Common myeloid progenitor, CD34-positive (primary cell): ENCODE measurements at regions not wholly inside any gene's neighbourhood (a gene's known extent, or its start where the extent isn't known, plus 50 kb on each side); places are given as distances from the start of the nearest gene placed in this dataset.

Experiments used
- CTCF ChIA-PET: fragments of 350-600 bp; sonication (Branson Sonifier 250); formaldehyde crosslinking; loops from one replicate; lab custom pipeline; 2021; ENCODE audit warnings: antibody characterized with exemption; lab: Charles Lee
- POLR2A ChIA-PET: fragments of 350-600 bp; sonication (Branson Sonifier 250); formaldehyde crosslinking; loops from one replicate; lab custom pipeline; 2021; ENCODE audit warnings: antibody characterized with exemption; lab: Charles Lee
- DNase-seq, 3 donors: peaks; one replicate each; pipeline versions ENCODE4 v3.0.0 to v3.0.0-alpha.2; 2013
- H3K27ac ChIP-seq, 2 experiments: 1 replicate in 1 of 2; 2 replicates in 1 of 2; pipeline ENCODE4 v1.7.0; 2013; ENCODE audit warnings: inconsistent platforms in 2 of 2, low read length in 2 of 2, mild to moderate bottlenecking in 2 of 2, low read depth in 1 of 2, moderate library complexity in 1 of 2; ENCODE audit not compliant: severe bottlenecking in 2 of 2, insufficient read depth in 1 of 2, poor library complexity in 1 of 2
- H3K27me3 ChIP-seq, 5 experiments: replicated peaks in 2 of 5; 1 replicate in 3 of 5; 2 replicates in 2 of 5; pipeline versions ENCODE4 v1.6.1 to v1.7.0; 2013; ENCODE audit warnings: low read length in 4 of 5, mild to moderate bottlenecking in 2 of 5, moderate library complexity in 2 of 5, inconsistent platforms in 1 of 5; ENCODE audit not compliant: insufficient read depth in 5 of 5, control insufficient read depth in 4 of 5
- H3K36me3 ChIP-seq, 4 experiments: 1 replicate in 2 of 4; 2 replicates in 2 of 4; pipeline versions ENCODE4 v1.6.1 to v1.7.0; 2013; ENCODE audit warnings: low read length in 3 of 4, control low read depth in 1 of 4, mild to moderate bottlenecking in 1 of 4; ENCODE audit not compliant: control insufficient read depth in 4 of 4, insufficient read depth in 4 of 4
- H3K4me1 ChIP-seq, 4 experiments: 1 replicate in 3 of 4; 2 replicates in 1 of 4; pipeline versions ENCODE4 v1.6.1 to v1.7.1; 2013; ENCODE audit warnings: low read length in 3 of 4, mild to moderate bottlenecking in 3 of 4, control low read depth in 1 of 4, inconsistent platforms in 1 of 4, moderate library complexity in 1 of 4; ENCODE audit not compliant: control insufficient read depth in 4 of 4, insufficient read depth in 4 of 4; ENCODE audit errors: control extremely low read depth in 1 of 4
- H3K4me3 ChIP-seq, 7 experiments: 1 replicate in 4 of 7; 2 replicates in 3 of 7; pipeline versions ENCODE4 v1.5.1 to v1.7.0; 2013; ENCODE audit warnings: mild to moderate bottlenecking in 7 of 7, low read length in 6 of 7, moderate library complexity in 6 of 7, inconsistent platforms in 2 of 7, low read depth in 2 of 7, control low read depth in 1 of 7; ENCODE audit not compliant: insufficient read depth in 4 of 7, control insufficient read depth in 1 of 7; ENCODE audit errors: extremely low read depth in 1 of 7
- H3K9me3 ChIP-seq, 5 experiments: 1 replicate in 4 of 5; 2 replicates in 1 of 5; pipeline versions ENCODE4 v1.6.1 to v1.7.1; 2013; ENCODE audit warnings: low read length in 4 of 5, mild to moderate bottlenecking in 2 of 5, inconsistent platforms in 1 of 5, low read depth in 1 of 5, moderate library complexity in 1 of 5; ENCODE audit not compliant: control insufficient read depth in 4 of 5, insufficient read depth in 2 of 5; ENCODE audit errors: control extremely low read depth in 1 of 5
- WGBS: methylation state at CpG from one replicate; pipeline ENCODE4 v1.1.5; 2013; ENCODE audit not compliant: insufficient coverage; 5-methylcytosine and 5-hydroxymethylcytosine counted together

DNA sequence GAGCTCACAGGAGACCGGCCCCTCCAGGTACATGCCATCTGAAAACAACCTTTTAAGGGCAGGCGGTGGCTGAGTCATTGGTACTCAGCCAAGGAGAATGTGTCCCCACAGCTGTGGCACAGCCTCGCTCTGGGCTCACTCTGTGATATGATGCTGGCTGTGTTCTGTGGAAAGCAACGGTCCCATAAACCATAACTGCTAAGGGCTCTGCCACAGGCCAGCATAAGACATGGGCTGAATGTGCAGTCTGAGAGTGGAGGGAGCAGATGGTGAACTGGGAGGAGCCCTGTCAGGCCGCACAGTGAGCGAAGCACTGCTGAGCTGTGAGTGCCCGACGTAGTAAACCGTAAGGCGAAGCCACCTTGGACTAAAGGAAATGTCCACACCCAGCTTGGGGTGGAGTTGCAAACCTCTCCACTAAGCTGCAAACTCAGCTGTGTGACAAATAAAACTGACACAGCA, 375.8 kb downstream of the THBS2 start:
- H3K36me3 ChIP-seq, result no peaks in the 10 kb centered on the region
- H3K4me1 ChIP-seq, result no peaks in the 10 kb centered on the region
- no peak for DNase-seq
- no peaks in the 10 kb centered on the region for H3K9me3 ChIP-seq
- 78% methylated on average over 9 of the region's 10 CpGs for WGBS
- H3K27ac ChIP-seq, result no peak overlapping the region
- H3K27me3 ChIP-seq, result peaks cover 0 to 38% (median 0%) of the 10 kb centered on the region in 5 experiments
- ChIA-PET CTCF (interaction anchor here (0.7 to 2.2 kb wide), 2 partner anchors 10 to 508 kb away, joined by 3 to 5 read pairs; no protein-coding TSS in a partner anchor), POLR2A (no interaction called here)
- no peak overlapping the region for H3K4me3 ChIP-seq

DNA sequence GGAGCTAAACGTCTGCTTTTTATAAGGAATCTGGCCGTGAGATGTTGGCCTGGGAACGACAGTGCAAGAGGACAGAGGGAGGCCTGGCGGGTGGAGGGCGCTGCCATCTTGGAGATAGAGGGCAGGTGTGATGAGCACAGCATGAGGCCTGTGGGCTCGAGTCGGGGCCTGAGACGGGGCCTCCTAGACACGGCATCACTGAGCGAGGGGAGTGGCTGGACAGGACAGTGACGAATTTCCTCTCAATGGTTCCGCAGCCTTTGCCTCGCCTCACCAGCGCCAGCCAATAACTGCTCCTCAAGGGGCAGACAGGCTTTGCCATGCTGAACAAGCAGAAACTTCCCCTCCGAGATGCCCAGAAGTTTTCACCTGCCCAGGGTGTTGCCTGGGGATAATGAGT, 376.7 kb downstream of the THBS2 start:
- no peak overlapping the region for H3K27ac ChIP-seq

DNA sequence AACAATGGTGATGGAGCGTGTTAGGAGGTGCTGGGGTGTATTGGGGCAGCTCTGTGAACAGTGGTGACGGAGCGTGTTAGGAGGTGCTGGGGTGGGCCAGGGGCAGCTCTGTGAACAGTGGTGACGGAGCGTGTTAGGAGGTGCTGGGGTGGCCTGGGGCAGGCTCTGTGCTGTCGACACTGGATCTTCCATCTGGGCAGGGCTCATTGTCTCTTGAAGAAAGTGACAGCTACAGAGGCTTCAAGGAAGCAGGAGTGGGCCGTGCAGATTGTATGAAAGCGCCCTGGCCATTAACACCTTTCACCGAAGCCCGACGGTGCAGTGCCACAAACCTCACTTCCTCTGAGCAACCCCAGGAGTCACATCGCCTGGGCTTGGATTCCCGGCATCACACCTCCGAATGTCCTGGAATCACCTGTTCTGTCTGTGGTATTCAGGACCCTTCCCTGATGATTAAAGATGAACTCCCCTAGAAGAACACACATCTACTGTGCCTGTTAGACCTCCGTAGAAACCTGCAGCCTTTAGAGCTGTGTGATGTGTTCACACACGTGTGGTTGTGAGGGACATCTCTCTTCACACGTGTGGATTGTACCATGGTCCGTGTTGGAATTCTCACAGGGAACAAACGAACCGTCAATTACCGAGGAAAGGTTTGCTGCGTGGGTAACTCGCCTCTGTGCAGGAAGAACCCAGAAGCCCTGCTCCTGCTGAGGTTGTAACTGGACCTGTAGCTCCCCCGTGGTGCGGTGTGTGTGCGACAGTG, 377.7 kb downstream of the THBS2 start:
- H3K36me3 ChIP-seq, result no peaks in the 10 kb centered on the region
- peaks cover 0 to 31% (median 3%) of the 10 kb centered on the region in 5 experiments for H3K27me3 ChIP-seq
- ChIA-PET POLR2A (no interaction called here), CTCF (interaction anchor here (2.2 kb wide), 1 partner anchor 506 kb away, joined by 5 read pairs; no protein-coding TSS in a partner anchor)
- WGBS, result 97% methylated on average over 19 of the region's 26 CpGs
- no peak overlapping the region for H3K4me3 ChIP-seq
- H3K9me3 ChIP-seq, result no peaks in the 10 kb centered on the region
- no peaks in the 10 kb centered on the region for H3K4me1 ChIP-seq
- H3K27ac ChIP-seq, result no peak overlapping the region
- DNase-seq, result no peak

More for the DNA sequence above, 376.7 kb downstream of the THBS2 start:
- WGBS, result 78% methylated on average over 14 of the region's 15 CpGs
- Histone ChIP-seq H3K4me1 (no peaks in the 10 kb centered on the region), H3K4me3 (no peak overlapping the region), H3K9me3 (no peaks in the 10 kb centered on the region), H3K36me3 (no peaks in the 10 kb centered on the region), H3K27me3 (peaks cover 0 to 36% (median 0%) of the 10 kb centered on the region in 5 experiments)
- no peak for DNase-seq
- CTCF ChIA-PET, result interaction anchor here (2.2 kb wide), 1 partner anchor 507 kb away, joined by 5 read pairs; no protein-coding TSS in a partner anchor
- POLR2A ChIA-PET, result no interaction called here

DNA sequence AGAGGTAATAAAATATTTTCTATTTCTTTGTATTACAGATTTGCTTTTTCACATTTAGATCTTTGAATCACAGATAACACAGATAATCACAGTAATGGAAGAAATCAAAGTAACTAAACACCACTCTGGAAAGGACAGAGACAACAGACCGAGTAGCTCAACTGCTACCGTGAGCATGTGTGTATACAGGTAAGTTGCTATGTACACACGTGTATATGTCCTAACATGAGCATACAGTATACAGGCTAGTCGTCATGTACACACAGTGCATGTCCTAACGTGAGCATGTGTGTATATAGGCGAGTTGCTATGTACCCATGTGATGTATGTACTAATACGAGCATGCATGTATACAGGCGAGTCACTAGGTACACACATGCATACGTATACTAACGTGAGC, 379.0 kb downstream of the THBS2 start:
- peaks cover 0 to 26% (median 0%) of the 10 kb centered on the region in 5 experiments for H3K27me3 ChIP-seq
- H3K9me3 ChIP-seq, result no peaks in the 10 kb centered on the region
- WGBS, result 100% methylated on average over 8 of the region's 10 CpGs
- H3K4me3 ChIP-seq, result no peak overlapping the region
- POLR2A ChIA-PET, result no interaction called here
- no peak overlapping the region for H3K27ac ChIP-seq
- no peaks in the 10 kb centered on the region for H3K4me1 ChIP-seq
- CTCF ChIA-PET, result no interaction called here
- no peaks in the 10 kb centered on the region for H3K36me3 ChIP-seq
- no peak for DNase-seq

DNA sequence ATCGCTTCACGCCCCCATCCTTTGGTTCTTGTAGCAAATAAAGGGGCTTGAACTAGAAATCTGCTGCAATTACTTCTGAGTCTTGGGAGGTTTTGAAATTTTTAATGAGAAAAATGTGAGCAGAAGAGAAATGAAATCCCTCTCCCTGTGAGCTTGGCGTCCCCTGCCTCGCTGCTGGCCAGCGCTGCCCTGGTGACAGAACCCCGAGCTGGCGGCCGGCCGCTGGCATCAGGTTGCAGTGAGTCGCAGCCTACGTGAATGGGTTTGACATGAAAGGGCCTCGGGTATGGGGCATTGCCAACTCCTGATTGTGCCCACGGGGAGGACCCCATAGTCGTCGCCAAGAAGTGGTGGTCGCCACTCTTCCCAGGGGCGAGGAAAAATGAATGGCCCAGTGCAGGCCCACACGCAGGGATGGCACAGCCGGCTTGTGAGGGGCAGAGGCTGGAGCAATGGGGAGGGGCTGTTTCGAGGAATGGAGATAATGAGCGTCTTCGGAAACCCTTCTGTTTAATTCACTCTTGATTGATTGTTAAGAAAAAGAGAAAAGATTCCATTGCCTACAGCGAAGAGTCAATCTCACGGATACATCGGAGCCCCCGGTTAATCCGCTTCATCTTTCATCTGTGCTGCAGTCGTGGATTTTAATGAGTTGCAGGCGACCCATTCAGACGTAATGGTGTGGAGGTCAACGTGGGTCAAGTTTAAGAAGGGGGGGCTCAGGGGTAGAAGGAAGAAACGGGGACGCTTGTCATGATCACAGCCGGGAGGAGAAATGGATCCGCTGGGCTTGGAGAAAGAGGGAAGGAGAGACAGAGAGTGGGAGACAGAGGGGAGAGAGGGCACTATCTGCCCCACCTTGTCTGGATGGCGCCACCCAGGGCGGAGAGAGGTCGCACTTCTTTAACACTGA, 380.1 kb downstream of the THBS2 start:
- Histone ChIP-seq H3K27me3 (peaks cover 0 to 20% (median 0%) of the 10 kb centered on the region in 5 experiments), H3K9me3 (no peaks in the 10 kb centered on the region), H3K4me1 (no peaks in the 10 kb centered on the region), H3K27ac (no peak overlapping the region), H3K36me3 (no peaks in the 10 kb centered on the region), H3K4me3 (no peak overlapping the region)
- 92% methylated on average over 35 of the region's 38 CpGs for WGBS
- ChIA-PET POLR2A (no interaction called here), CTCF (no interaction called here)
- DNase-seq, result no peak

DNA sequence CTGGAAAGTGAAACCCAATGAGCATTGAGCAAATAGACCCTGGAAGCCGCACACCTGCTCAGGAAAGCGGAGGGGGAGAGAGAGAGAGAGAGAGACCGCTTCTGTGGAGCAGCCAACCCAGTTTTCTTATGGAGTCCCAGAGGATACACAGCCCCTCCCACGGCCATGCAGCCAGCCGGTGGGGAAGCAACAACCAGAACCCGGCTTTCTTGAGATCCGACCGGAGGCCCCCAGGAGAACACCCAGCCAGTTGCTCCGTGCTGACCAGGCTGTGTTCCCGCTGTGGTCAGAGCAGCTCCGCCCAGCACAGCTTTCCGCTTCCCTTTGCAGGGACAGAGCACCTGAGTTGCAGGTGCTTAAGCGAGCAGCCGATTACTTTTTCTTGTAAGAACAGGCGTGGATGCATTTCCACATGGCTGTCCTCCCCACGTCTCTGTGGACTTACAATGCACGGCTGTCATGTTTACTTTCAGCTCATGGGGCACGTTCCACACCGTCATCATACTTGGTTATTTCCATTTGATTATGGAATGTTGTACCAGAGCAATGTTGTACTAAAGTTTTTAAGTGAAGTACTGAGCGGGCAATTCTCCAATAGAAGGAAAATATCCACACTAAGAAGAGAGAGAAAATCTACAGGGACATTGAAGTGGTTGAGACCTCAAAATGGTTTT, 381.9 kb downstream of the THBS2 start:
- no peaks in the 10 kb centered on the region for H3K9me3 ChIP-seq
- WGBS, result 82% methylated on average over 17 of the region's 20 CpGs
- CTCF ChIA-PET, result no interaction called here
- no peaks in the 10 kb centered on the region for H3K36me3 ChIP-seq
- peaks cover 0 to 20% (median 0%) of the 10 kb centered on the region in 5 experiments for H3K27me3 ChIP-seq
- DNase-seq, result no peak
- H3K4me3 ChIP-seq, result no peak overlapping the region
- no peak overlapping the region for H3K27ac ChIP-seq
- no peaks in the 10 kb centered on the region for H3K4me1 ChIP-seq
- POLR2A ChIA-PET, result no interaction called here
